Natural killer cell (primary cell): ENCODE measurements at regions not wholly inside any gene's neighbourhood (a gene's known extent, or its start where the extent isn't known, plus 50 kb on each side); places are given as distances from the start of the nearest gene placed in this dataset.
"Not testable (repeated sequence)": the region's sequence is repeated elsewhere in the genome, so short reads cannot be mapped to it uniquely, and the experiment has no call there.

Experiments used
- ATAC-seq, 3 donors: fragments of 150-1000 bp in 2 of 3; fragments of 200-7000 bp in 1 of 3; cut with Tn5 transposase; 1 replicate in 1 of 3; 2 replicates in 2 of 3; pipeline ENCODE4 v1.10.0; 2021; ENCODE audit warnings: mild to moderate bottlenecking in 2 of 3, moderate library complexity in 2 of 3
- DNase-seq, 2 donors: peaks; one replicate each; pipeline versions ENCODE4 v3.0.0 to v3.0.0-alpha.2; 2013 to 2021; ENCODE audit warnings: mixed read lengths in 1 of 2
- H3K27ac ChIP-seq: one replicate; pipeline ENCODE4 v1.5.1; 2013; ENCODE audit warnings: mild to moderate bottlenecking, low read length
- H3K27me3 ChIP-seq: one replicate; pipeline ENCODE4 v1.6.1; 2013; ENCODE audit warnings: low read length; ENCODE audit not compliant: control insufficient read depth, insufficient read depth
- H3K36me3 ChIP-seq: one replicate; pipeline ENCODE4 v1.6.1; 2013; ENCODE audit warnings: low read length; ENCODE audit not compliant: control insufficient read depth, insufficient read depth
- H3K4me1 ChIP-seq: one replicate; pipeline ENCODE4 v1.6.1; 2013; ENCODE audit warnings: low read length; ENCODE audit not compliant: control insufficient read depth, insufficient read depth
- H3K4me3 ChIP-seq: one replicate; pipeline ENCODE4 v1.5.1; 2013; ENCODE audit warnings: low read length
- H3K9me3 ChIP-seq: one replicate; pipeline ENCODE4 v1.6.1; 2013; ENCODE audit warnings: low read length; ENCODE audit not compliant: control insufficient read depth, insufficient read depth
- H3K27ac Mint-ChIP-seq, 2 donors: one replicate each; pipeline ENCODE4 v1.8.0; 2022; ENCODE audit warnings: mild to moderate bottlenecking in 2 of 2, mixed read lengths in 2 of 2, moderate library complexity in 1 of 2
- H3K27me3 Mint-ChIP-seq, 2 donors: one replicate each; pipeline ENCODE4 v1.8.0; 2022; ENCODE audit warnings: low read depth in 2 of 2, mixed read lengths in 2 of 2
- H3K36me3 Mint-ChIP-seq: one replicate; pipeline ENCODE4 v1.8.0; 2022; ENCODE audit warnings: mixed read lengths
- H3K4me1 Mint-ChIP-seq, 2 donors: one replicate each; pipeline ENCODE4 v1.8.0; 2022; ENCODE audit warnings: mixed read lengths in 2 of 2
- H3K4me3 Mint-ChIP-seq: one replicate; pipeline ENCODE4 v1.8.0; 2022; ENCODE audit warnings: mild to moderate bottlenecking, moderate library complexity, mixed read lengths
- H3K9me3 Mint-ChIP-seq, 2 donors: one replicate each; pipeline ENCODE4 v1.8.0; 2022; ENCODE audit warnings: mixed read lengths in 2 of 2
- CTCF ChIP-seq: fragments of 200-600 bp; IDR thresholded peaks from one replicate; pipeline ENCODE4 v1.8.0; 2022; ENCODE audit warnings: antibody characterized with exemption
- WGBS: methylation state at CpG from one replicate; pipeline ENCODE4 v1.1.7; 2013; ENCODE audit warnings: missing lambda C conversion rate; ENCODE audit not compliant: insufficient coverage; 5-methylcytosine and 5-hydroxymethylcytosine counted together
- intact Hi-C: fragments of 100-400 bp; cut with micrococcal nuclease; formaldehyde crosslinking; loops from one replicate; pipeline ENCODE4 v1.14.2; 2022

GRCh38 chr2:236998236-236998635 is 87.5 kb upstream of the COPS8 start:
- no peak for TF ChIP-seq CTCF
- intact Hi-C loops: no loop called here
- Histone ChIP-seq H3K4me1 (no peaks in the 10 kb centered on the region), H3K27ac (no peak overlapping the region), H3K36me3 (no peaks in the 10 kb centered on the region), H3K9me3 (no peaks in the 10 kb centered on the region), H3K4me3 (no peak overlapping the region), H3K27me3 (no peaks in the 10 kb centered on the region)
- 95% methylated on average over 1 of the region's 1 CpG for WGBS
- DNase-seq (no peak), ATAC-seq (no peak)
- Mint-ChIP-seq H3K4me1 (no peaks in the 10 kb centered on the region), H3K27me3 (peaks cover 10 to 41% of the 10 kb centered on the region in 2 donors), H3K4me3 (no peak overlapping the region), H3K9me3 (no peaks in the 10 kb centered on the region), H3K27ac (no peak overlapping the region), H3K36me3 (no peaks in the 10 kb centered on the region)

DNA sequence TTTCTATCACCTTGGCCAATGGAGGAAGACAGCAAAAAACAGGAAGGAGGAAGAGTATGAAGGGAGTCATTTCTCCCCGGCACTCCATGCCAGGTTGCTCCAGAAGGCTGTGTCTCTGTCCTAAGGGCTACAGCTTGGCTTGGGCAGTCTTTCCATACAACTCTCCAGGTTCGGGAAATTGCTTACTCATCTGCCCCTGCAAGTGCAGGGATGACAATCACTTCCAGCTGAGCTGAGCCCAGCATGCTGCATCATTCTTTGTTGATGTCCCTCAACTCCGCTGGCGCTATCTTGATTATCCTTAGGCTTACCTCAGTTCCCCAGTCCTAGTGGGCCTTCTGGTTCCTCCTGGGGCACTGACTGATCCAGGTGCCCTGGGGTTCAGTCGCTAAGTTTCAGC is 86.9 kb upstream of the COPS8 start:
- Histone ChIP-seq H3K9me3 (no peaks in the 10 kb centered on the region), H3K4me3 (no peak overlapping the region), H3K27me3 (no peaks in the 10 kb centered on the region), H3K4me1 (no peaks in the 10 kb centered on the region), H3K27ac (no peak overlapping the region), H3K36me3 (no peaks in the 10 kb centered on the region)
- no peaks in the 10 kb centered on the region for H3K4me1 Mint-ChIP-seq
- intact Hi-C loops: no loop called here
- no peak overlapping the region for H3K4me3 Mint-ChIP-seq
- no peak for ATAC-seq
- H3K27ac Mint-ChIP-seq: no peak overlapping the region
- no peak for DNase-seq
- 92% methylated on average over 5 of the region's 5 CpGs for WGBS
- no peaks in the 10 kb centered on the region for H3K9me3 Mint-ChIP-seq
- TF ChIP-seq CTCF: no peak
- H3K27me3 Mint-ChIP-seq: peaks cover 10 to 39% of the 10 kb centered on the region in 2 donors
- H3K36me3 Mint-ChIP-seq: no peaks in the 10 kb centered on the region

GRCh38 chr2:237000481-237000880 is 85.2 kb upstream of the COPS8 start:
- Mint-ChIP-seq H3K4me3 (no peak overlapping the region), H3K36me3 (no peaks in the 10 kb centered on the region), H3K27me3 (peaks cover 11 to 41% of the 10 kb centered on the region in 2 donors), H3K4me1 (no peaks in the 10 kb centered on the region), H3K27ac (no peak overlapping the region), H3K9me3 (no peaks in the 10 kb centered on the region)
- Histone ChIP-seq H3K9me3 (no peaks in the 10 kb centered on the region), H3K27me3 (no peaks in the 10 kb centered on the region), H3K4me3 (no peak overlapping the region), H3K4me1 (no peaks in the 10 kb centered on the region), H3K27ac (no peak overlapping the region), H3K36me3 (no peaks in the 10 kb centered on the region)
- no peak for DNase-seq
- TF ChIP-seq CTCF: no peak
- intact Hi-C loops: no loop called here
- 91% methylated on average over 3 of the region's 3 CpGs for WGBS
- no peak for ATAC-seq

DNA sequence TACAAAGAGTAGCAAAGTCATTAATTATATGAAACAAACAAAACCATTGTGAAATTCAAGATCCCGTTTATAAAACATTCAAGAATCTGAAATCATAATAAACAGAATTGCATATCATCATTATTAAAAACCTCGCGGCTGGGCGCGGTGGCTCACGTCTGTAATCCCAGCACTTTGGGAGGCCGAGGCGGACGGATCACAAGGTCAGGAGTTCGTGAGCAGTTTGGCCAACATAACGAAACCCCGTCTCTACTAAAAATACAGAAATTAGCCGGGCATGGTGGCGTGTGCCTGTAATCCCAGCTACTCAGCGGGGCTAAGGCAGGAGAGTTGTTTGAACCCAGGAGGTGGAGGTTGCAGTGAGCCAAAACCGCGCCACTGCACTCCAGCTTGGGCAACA is 80.3 kb upstream of the COPS8 start:
- intact Hi-C loops, H3K36me3 Mint-ChIP-seq, H3K27ac ChIP-seq, ATAC-seq, DNase-seq, H3K27me3 ChIP-seq, H3K4me3 Mint-ChIP-seq, H3K9me3 ChIP-seq, H3K27ac Mint-ChIP-seq, H3K4me1 Mint-ChIP-seq, H3K9me3 Mint-ChIP-seq, H3K36me3 ChIP-seq, H3K4me3 ChIP-seq, H3K4me1 ChIP-seq: not testable (repeated sequence)
- peaks cover 15 to 26% of the 10 kb centered on the region in 2 donors for H3K27me3 Mint-ChIP-seq
- 97% methylated on average over 17 of the region's 17 CpGs for WGBS
